Tibial nerve (tissue), 4 donors: ENCODE measurements at regions not wholly inside any gene's neighbourhood (a gene's known extent, or its start where the extent isn't known, plus 50 kb on each side); places are given as distances from the start of the nearest gene placed in this dataset.

Experiments used
- DNase-seq, 2 donors: peaks; one replicate each; pipeline ENCODE4 v3.0.0-alpha.2; 2019; ENCODE audit warnings: low spot score in 2 of 2
- H3K27ac ChIP-seq, 4 donors: fragments of 200-600 bp; sonication (generic) in 3 of 4; one replicate each; pipeline ENCODE4 v1.5.1; 2017 to 2019; ENCODE audit warnings: mild to moderate bottlenecking in 1 of 4
- H3K27me3 ChIP-seq, 2 donors: fragments of 200-600 bp; sonication (generic) in 1 of 2; one replicate each; pipeline versions ENCODE4 v1.5.1 to v1.6.0; 2017 to 2019
- H3K36me3 ChIP-seq, 3 donors: fragments of 200-600 bp; sonication (generic); one replicate each; pipeline ENCODE4 v1.5.1; 2018 to 2019
- H3K4me1 ChIP-seq, 4 donors: fragments of 200-600 bp; sonication (generic) in 3 of 4; one replicate each; pipeline ENCODE4 v1.5.1; 2017 to 2019
- H3K4me3 ChIP-seq, 4 donors: fragments of 200-600 bp; sonication (generic) in 3 of 4; one replicate each; pipeline ENCODE4 v1.5.1; 2017 to 2019; ENCODE audit warnings: mild to moderate bottlenecking in 1 of 4, moderate library complexity in 1 of 4
- H3K9me3 ChIP-seq, 4 donors: fragments of 200-600 bp; sonication (generic) in 3 of 4; one replicate each; pipeline ENCODE4 v1.5.1; 2017 to 2019
- EP300 ChIP-seq, 2 donors: sonication (generic); formaldehyde crosslinking; IDR thresholded peaks; one replicate each; pipeline ENCODE4 v1.6.1; 2017; ENCODE audit warnings: antibody characterized with exemption in 2 of 2, mild to moderate bottlenecking in 1 of 2
- POLR2A ChIP-seq, 2 donors: fragments of 450-650 bp; IDR thresholded peaks; one replicate each; pipeline ENCODE4 v1.6.1; 2017; ENCODE audit warnings: antibody characterized with exemption in 2 of 2, mild to moderate bottlenecking in 2 of 2, moderate library complexity in 2 of 2
- WGBS, 2 donors: methylation state at CpG; one replicate each; pipeline ENCODE4 v1.1.5; 2018; 5-methylcytosine and 5-hydroxymethylcytosine counted together
- TF ChIP-seq, protein P1 (sequence below), 5 experiments: fragments of 200-600 bp in 3 of 5; fragments of 450-650 bp in 2 of 5; sonication (generic) in 3 of 5; IDR thresholded peaks; one replicate each; pipeline ENCODE4 v1.5.1; 2016 to 2019; ENCODE audit warnings: antibody characterized with exemption in 5 of 5, mild to moderate bottlenecking in 3 of 5, moderate library complexity in 2 of 5

DNA sequence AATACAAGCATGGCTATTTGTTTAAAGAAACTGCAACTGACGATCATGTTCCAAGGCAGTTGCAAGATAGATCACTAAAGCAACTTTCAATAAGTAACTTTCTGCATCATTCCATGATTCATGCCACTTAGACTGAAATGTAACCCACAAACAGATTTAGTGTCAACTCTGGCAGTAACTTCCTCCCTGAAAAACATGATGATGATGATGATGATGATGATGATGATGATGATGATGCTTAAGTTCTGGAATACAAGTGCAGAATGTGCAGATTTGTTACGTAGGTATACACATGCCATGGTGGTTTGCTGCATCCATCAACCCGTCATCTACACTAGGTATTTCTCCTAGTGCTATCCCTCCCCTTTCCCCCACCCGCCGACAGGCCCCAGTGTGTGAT lies 754.7 kb downstream of the INHBA start:
- no peak for TF ChIP-seq POLR2A (IDR thresholded peaks at IDR 0.05)
- TF ChIP-seq EP300 (IDR thresholded peaks at IDR 0.05), result no peak
- TF ChIP-seq, protein P1, sequence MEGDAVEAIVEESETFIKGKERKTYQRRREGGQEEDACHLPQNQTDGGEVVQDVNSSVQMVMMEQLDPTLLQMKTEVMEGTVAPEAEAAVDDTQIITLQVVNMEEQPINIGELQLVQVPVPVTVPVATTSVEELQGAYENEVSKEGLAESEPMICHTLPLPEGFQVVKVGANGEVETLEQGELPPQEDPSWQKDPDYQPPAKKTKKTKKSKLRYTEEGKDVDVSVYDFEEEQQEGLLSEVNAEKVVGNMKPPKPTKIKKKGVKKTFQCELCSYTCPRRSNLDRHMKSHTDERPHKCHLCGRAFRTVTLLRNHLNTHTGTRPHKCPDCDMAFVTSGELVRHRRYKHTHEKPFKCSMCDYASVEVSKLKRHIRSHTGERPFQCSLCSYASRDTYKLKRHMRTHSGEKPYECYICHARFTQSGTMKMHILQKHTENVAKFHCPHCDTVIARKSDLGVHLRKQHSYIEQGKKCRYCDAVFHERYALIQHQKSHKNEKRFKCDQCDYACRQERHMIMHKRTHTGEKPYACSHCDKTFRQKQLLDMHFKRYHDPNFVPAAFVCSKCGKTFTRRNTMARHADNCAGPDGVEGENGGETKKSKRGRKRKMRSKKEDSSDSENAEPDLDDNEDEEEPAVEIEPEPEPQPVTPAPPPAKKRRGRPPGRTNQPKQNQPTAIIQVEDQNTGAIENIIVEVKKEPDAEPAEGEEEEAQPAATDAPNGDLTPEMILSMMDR (IDR thresholded peaks at IDR 0.05), result no peak
- H3K27ac ChIP-seq, result no peak overlapping the region
- 93 to 97% methylated on average over 4 to 5 of the region's 5 CpGs for WGBS, 2 donors
- no peaks in the 10 kb centered on the region for H3K4me1 ChIP-seq
- DNase-seq, result no peak
- peaks cover 0 to 50% (median 5%) of the 10 kb centered on the region in 4 donors for H3K9me3 ChIP-seq
- H3K4me3 ChIP-seq, result no peak overlapping the region
- H3K27me3 ChIP-seq, result no peaks in the 10 kb centered on the region
- H3K36me3 ChIP-seq, result no peaks in the 10 kb centered on the region

DNA sequence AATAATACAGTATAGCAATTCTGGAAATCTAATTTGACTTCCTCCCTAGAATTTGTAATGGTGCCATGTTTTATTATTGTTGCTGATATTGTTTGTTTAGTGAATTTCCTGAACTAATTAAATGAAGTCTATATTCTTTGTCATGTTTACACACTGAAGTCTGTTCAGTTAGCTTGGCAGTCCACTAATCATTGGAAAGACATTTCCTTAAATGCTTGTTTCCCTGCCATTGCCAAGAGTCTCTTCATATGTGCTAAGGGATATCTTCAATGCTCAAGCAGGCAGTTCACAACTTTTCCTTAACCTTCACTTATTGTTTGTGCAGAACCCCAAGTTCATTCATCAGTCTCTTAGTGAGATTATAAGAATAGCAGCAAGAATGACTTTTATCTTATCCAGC lies 755.3 kb downstream of the INHBA start:
- Histone ChIP-seq H3K4me1 (no peaks in the 10 kb centered on the region), H3K27ac (no peak overlapping the region), H3K4me3 (no peak overlapping the region), H3K36me3 (no peaks in the 10 kb centered on the region), H3K27me3 (no peaks in the 10 kb centered on the region), H3K9me3 (peaks cover 0 to 54% (median 5%) of the 10 kb centered on the region in 4 donors)
- no peak for TF ChIP-seq EP300 (IDR thresholded peaks at IDR 0.05)
- TF ChIP-seq, protein P1 (IDR thresholded peaks at IDR 0.05), result no peak
- TF ChIP-seq POLR2A (IDR thresholded peaks at IDR 0.05), result no peak
- DNase-seq, result no peak

DNA sequence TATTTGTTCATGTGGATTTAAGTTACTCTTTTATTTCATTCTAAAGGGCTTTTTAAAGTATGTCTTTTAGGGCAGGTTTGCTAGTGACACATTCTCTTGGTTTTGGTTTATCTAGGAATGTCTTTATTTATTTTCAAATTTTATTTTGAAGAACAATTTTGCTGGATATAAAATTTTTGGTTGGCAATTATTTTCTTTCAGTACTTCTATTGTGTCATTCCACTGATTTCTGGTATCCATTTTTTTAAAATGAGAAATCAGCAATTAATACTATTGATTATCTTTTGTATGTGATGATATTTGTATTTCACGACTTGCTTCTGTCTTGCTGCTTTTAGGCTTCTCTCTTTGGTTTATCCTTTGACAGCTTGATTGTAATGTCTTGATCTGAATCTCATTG lies 756.3 kb downstream of the INHBA start:
- Histone ChIP-seq H3K27me3 (no peaks in the 10 kb centered on the region), H3K27ac (no peak overlapping the region), H3K4me1 (no peaks in the 10 kb centered on the region), H3K4me3 (no peak overlapping the region), H3K9me3 (peaks cover 0 to 56% (median 5%) of the 10 kb centered on the region in 4 donors), H3K36me3 (no peaks in the 10 kb centered on the region)
- WGBS, 2 donors, result 89 to 92% methylated on average over 1 of the region's 1 CpG
- no peak for DNase-seq
- TF ChIP-seq POLR2A (IDR thresholded peaks at IDR 0.05) (no peak), EP300 (IDR thresholded peaks at IDR 0.05) (no peak)
- TF ChIP-seq, protein P1 (IDR thresholded peaks at IDR 0.05), result no peak

DNA sequence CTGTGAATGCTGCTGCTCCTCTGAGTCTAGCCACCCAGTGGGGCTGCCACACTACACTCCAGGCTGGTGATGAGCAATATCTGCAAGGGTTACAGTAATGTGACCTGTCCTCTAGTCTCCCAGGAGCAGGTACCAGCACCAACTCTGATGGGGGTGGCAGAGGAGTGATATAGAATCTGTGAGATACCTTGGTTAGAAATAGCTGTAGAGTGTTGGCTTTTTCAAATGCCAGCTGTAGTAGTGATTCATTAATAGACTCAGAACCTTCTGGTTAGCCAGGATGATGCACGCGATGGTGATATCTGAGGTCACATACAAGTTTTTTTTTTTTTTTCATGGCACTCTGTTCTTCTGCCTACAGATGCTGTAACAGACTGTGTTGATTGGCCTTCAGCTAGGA lies 757.1 kb downstream of the INHBA start:
- no peak overlapping the region for H3K27ac ChIP-seq

DNA sequence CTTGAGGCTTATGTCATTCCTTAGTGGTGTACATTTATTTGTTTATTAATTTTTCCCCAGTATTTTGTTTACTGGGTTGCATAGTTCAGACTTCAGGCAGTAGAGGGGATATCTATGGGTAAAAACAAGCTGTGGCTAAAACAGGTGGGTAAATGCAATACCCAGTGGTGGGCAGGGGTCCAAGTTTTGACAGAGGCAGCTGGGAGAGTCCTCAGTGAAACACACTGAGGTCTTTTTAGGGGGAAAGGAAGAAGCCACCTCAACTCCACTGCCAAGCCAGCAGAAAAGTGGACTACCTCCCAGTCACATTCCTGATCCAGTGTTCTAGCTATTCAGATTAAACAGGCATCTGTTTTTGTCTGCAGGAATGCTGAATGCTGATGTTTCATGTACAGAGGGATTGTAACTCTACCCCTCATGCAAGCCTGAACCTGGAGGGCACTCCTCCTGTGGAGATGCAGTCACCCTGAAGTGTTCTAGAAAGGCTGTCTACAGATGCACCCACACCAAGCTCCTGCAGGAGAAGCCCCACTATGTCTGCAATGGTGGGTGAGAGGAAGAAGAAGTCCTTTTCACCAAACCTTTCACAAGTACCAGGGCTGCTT lies 757.8 kb downstream of the INHBA start:
- H3K4me3 ChIP-seq, result no peak overlapping the region
- no peaks in the 10 kb centered on the region for H3K36me3 ChIP-seq
- no peaks in the 10 kb centered on the region for H3K27me3 ChIP-seq
- no peaks in the 10 kb centered on the region for H3K4me1 ChIP-seq
- H3K9me3 ChIP-seq, result peaks cover 0 to 56% (median 5%) of the 10 kb centered on the region in 4 donors
- DNase-seq, result no peak
- H3K27ac ChIP-seq, result no peak overlapping the region
- TF ChIP-seq POLR2A (IDR thresholded peaks at IDR 0.05) (no peak), EP300 (IDR thresholded peaks at IDR 0.05) (no peak)
- TF ChIP-seq, protein P1 (IDR thresholded peaks at IDR 0.05), result no peak

More for the DNA sequence above, 757.1 kb downstream of the INHBA start:
- DNase-seq, result no peak
- H3K4me3 ChIP-seq, result no peak overlapping the region
- H3K4me1 ChIP-seq, result no peaks in the 10 kb centered on the region
- TF ChIP-seq, protein P1 (IDR thresholded peaks at IDR 0.05), result no peak
- TF ChIP-seq EP300 (IDR thresholded peaks at IDR 0.05) (no peak), POLR2A (IDR thresholded peaks at IDR 0.05) (no peak)
- 93 to 100% methylated on average over 2 of the region's 2 CpGs for WGBS, 2 donors
- H3K9me3 ChIP-seq, result peaks cover 0 to 56% (median 5%) of the 10 kb centered on the region in 4 donors
- no peaks in the 10 kb centered on the region for H3K27me3 ChIP-seq
- H3K36me3 ChIP-seq, result no peaks in the 10 kb centered on the region
